BE2C (cell line): ENCODE measurements at regions not wholly inside any gene's neighbourhood (a gene's known extent, or its start where the extent isn't known, plus 50 kb on each side); places are given as distances from the start of the nearest gene placed in this dataset.

Experiments
- DNase-seq: peaks from one replicate; pipeline ENCODE4 v3.0.0-alpha.2; 2020
- H3K27me3 ChIP-seq: fragments of 250-450 bp; sonication (Bioruptor Pico); 2 replicates; pipeline ENCODE4 v1.5.1; 2020; ENCODE audit warnings: mild to moderate bottlenecking
- H3K36me3 ChIP-seq: fragments of 250-450 bp; sonication (Bioruptor Pico); 2 replicates; pipeline ENCODE4 v1.5.1; 2020; ENCODE audit warnings: mild to moderate bottlenecking
- H3K4me1 ChIP-seq: fragments of 250-450 bp; sonication (Bioruptor Pico); 2 replicates; pipeline ENCODE4 v1.5.1; 2020
- H3K4me3 ChIP-seq: 2 replicates; pipeline ENCODE4 v1.5.1; 2011; ENCODE audit warnings: low read depth, low read length
- H3K9me3 ChIP-seq: fragments of 250-450 bp; sonication (Bioruptor Pico); 2 replicates; pipeline ENCODE4 v1.5.1; 2020
- TF ChIP-seq, protein P1 (sequence below): IDR thresholded peaks from 2 replicates; pipeline ENCODE4 v1.5.1; 2012; ENCODE audit warnings: mild to moderate bottlenecking, low read depth, low read length

DNA sequence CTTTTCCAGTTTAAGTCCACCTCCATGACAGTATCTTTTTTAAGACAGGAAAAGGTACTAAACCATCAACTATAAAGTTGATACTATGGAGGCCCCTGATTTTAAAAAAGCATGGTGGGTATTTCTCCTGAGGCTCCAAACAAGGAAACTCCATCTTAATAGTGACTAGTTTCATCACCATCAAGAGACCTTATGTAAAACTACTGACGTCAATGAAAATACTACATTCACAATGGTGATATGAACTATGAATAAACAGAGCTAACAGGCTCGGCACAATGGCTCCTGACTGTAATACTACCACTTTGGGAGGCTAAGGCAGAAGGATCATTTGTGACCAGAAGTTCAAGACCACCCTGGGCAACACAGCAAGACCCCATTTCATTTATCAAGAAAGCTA, 162.7 kb downstream of the KLF12 start:
- no peaks in the 10 kb centered on the region for H3K9me3 ChIP-seq
- TF ChIP-seq, protein P1, sequence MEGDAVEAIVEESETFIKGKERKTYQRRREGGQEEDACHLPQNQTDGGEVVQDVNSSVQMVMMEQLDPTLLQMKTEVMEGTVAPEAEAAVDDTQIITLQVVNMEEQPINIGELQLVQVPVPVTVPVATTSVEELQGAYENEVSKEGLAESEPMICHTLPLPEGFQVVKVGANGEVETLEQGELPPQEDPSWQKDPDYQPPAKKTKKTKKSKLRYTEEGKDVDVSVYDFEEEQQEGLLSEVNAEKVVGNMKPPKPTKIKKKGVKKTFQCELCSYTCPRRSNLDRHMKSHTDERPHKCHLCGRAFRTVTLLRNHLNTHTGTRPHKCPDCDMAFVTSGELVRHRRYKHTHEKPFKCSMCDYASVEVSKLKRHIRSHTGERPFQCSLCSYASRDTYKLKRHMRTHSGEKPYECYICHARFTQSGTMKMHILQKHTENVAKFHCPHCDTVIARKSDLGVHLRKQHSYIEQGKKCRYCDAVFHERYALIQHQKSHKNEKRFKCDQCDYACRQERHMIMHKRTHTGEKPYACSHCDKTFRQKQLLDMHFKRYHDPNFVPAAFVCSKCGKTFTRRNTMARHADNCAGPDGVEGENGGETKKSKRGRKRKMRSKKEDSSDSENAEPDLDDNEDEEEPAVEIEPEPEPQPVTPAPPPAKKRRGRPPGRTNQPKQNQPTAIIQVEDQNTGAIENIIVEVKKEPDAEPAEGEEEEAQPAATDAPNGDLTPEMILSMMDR: no peak
- H3K27me3 ChIP-seq: no peaks in the 10 kb centered on the region
- no peaks in the 10 kb centered on the region for H3K36me3 ChIP-seq
- no peaks in the 10 kb centered on the region; the same call in 1 of the 2 replicates for H3K4me1 ChIP-seq
- no peak for DNase-seq
- no peak overlapping the region for H3K4me3 ChIP-seq

DNA sequence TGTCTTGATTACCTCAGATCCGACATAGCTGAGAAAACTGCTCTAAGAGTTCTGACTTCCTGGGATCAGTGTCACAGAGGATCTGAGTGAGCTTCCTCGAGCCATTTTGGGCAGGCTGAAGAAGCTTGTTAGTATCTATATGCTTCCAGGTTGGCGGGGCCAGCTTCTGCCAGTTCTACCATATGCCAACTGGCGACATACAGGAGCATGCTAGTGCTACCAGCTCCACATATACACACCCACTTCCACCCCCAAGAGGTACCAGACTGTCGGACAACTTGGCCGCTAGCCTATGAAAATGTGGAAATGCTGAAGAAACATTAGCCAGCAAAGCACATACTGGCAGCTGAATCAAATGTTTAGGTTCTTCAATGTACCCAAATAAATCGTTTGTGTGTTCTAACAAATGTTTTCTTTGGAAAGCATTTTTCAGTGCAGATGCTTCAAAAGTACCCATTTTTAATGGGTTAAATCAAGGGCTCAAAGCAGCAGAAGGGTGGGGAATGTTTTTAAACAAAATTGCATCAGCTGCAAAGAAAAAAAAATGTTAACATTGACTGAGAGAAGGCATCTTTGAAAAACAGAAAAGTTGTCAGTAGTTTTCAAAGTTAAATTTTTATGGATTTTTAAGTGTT, 163.7 kb downstream of the KLF12 start:
- TF ChIP-seq, protein P1: no peak
- DNase-seq: no peak
- Histone ChIP-seq H3K36me3 (no peaks in the 10 kb centered on the region), H3K4me1 (peaks cover 1% of the 10 kb centered on the region; the same call in 1 of the 2 replicates), H3K9me3 (no peaks in the 10 kb centered on the region), H3K27me3 (no peaks in the 10 kb centered on the region), H3K4me3 (no peak overlapping the region)

DNA sequence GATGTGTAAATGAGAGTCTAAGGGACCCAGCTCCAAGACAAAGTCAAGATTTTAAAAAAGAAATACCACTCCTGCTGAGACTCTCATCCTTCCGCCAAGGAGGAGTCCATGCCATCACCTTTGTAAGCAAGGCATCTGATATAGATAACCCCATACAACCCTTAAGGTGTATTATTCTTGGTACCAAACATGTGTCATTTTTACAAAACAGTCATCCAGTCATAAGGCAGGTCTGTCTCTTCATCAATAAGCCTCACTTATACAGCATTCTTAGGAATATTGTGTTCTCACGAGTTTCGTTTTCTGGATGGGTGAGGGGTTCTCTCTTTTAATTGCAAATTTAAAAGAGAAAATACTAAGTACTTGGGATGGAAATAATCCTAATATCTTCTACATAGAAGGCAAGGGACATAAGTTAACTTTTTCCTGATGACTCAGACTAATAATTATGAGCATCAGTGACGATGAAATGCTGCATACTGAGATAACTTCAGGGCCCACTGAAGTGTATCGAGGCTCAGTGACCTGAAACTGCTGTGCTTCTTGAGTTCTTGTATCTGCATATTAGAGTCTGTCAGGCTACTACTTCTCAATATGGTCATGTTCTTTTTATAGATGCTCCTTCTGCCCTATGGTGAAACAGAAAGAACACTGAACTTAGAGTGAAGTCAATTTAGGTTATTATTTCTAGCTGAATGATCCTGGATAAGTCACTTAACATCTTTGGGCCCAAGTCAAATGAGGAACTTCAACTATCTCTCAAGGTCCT, 166.6 kb downstream of the KLF12 start:
- TF ChIP-seq, protein P1: no peak
- Histone ChIP-seq H3K4me3 (no peak overlapping the region), H3K36me3 (no peaks in the 10 kb centered on the region), H3K4me1 (peaks cover 4% of the 10 kb centered on the region; the same call in 1 of the 2 replicates), H3K27me3 (no peaks in the 10 kb centered on the region), H3K9me3 (no peaks in the 10 kb centered on the region)
- DNase-seq: no peak

DNA sequence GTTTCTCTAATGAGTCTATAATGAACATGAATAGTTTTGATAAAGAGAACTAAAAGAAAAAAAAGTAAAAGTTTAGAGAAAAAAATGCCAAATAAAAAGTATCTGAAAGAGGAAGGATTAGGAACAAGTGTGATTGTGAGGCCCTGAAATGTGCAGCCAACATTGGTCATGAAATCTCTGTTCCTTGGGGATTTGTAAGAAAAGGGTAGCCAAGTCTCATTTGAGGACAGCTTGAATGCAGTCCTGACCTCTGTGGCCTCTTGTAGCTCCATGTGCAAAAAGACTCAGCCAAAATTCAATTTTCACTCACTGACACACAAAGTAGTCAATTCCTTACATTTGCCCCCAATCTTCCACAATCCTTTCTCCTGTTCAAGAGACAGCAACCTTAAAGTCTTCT, 167.9 kb downstream of the KLF12 start:
- no peak overlapping the region for H3K4me3 ChIP-seq
- no peaks in the 10 kb centered on the region for H3K9me3 ChIP-seq
- H3K27me3 ChIP-seq: no peaks in the 10 kb centered on the region
- no peaks in the 10 kb centered on the region for H3K36me3 ChIP-seq
- TF ChIP-seq, protein P1: no peak
- DNase-seq: no peak
- H3K4me1 ChIP-seq: peaks cover 4% of the 10 kb centered on the region; the same call in 1 of the 2 replicates

DNA sequence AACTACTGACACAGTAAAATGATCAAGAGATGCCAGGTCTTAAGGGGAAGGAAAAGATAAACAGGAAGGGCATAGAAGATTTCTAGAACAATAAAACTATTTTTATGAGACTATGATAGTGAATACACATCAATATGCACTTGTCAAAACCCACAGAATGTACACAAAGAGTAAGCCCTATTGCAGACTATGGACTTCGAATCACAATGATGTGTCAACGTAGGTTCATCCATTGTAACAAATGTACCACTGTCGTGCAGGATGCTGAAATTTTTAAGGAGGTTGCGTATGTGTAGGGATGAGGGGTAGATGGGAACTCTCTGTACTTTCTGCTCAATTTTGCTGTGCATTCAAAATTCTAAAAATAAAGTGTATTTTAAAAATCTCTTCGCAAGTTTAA, 171.9 kb downstream of the KLF12 start:
- TF ChIP-seq, protein P1: no peak
- peaks cover 4% of the 10 kb centered on the region; the same call in 1 of the 2 replicates for H3K4me1 ChIP-seq
- no peaks in the 10 kb centered on the region for H3K9me3 ChIP-seq
- H3K4me3 ChIP-seq: no peak overlapping the region
- no peaks in the 10 kb centered on the region for H3K27me3 ChIP-seq
- no peak for DNase-seq
- no peaks in the 10 kb centered on the region for H3K36me3 ChIP-seq

DNA sequence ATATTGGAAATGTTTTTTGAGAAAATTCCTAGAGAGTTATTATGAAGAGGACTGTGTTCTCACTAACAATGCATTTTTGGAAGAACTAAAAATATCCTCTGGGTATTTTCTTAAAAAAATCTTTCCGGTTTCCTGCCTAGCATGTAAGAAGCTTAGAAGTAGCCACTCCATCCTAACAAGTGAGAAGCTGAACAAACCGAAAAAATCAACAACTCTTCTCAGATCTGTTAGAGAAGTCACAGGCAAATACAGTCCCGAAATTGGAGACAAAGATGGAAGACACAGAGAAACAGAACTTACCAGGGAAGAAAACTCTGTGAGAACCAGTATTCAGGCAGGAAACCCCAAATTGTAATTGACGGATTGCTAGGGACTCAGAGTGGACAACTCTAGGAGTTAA, 173.0 kb downstream of the KLF12 start:
- H3K9me3 ChIP-seq: no peaks in the 10 kb centered on the region
- H3K27me3 ChIP-seq: no peaks in the 10 kb centered on the region
- no peak overlapping the region for H3K4me3 ChIP-seq
- DNase-seq: no peak
- peaks cover 4% of the 10 kb centered on the region; the same call in 1 of the 2 replicates for H3K4me1 ChIP-seq
- TF ChIP-seq, protein P1: no peak
- no peaks in the 10 kb centered on the region for H3K36me3 ChIP-seq
